PC-3 (cell line): ENCODE measurements at regions not wholly inside any gene's neighbourhood (a gene's known extent, or its start where the extent isn't known, plus 50 kb on each side); places are given as distances from the start of the nearest gene placed in this dataset.
A peak's percentile ranks its signal among the peaks of the same experiment; 100 is the strongest.

Source experiments
- ATAC-seq: fragments of 200-7000 bp; cut with Tn5 transposase; 2 replicates; pipeline ENCODE4 v1.9.1; 2020; ENCODE audit warnings: mild to moderate bottlenecking, moderate library complexity
- BruUV-seq: library from RNA; stranded (reverse); fragments of 400-500 nt; replicated peaks from 2 replicates; lab custom pipeline; 2021; lab: Mats Ljungman, UMichigan
- CTCF ChIA-PET: fragments of 300-600 bp; sonication (Branson Sonifier 250); formaldehyde crosslinking; loops from one replicate; lab custom pipeline; 2022; ENCODE audit warnings: antibody characterized with exemption; lab: Charles Lee
- POLR2A ChIA-PET: fragments of 300-600 bp; sonication (Branson Sonifier 250); formaldehyde crosslinking; loops from one replicate; lab custom pipeline; 2022; ENCODE audit warnings: antibody characterized with exemption; ENCODE audit not compliant: unreplicated experiment; lab: Charles Lee
- DNase-seq: peaks from one replicate; pipeline ENCODE4 v3.0.0-alpha.2; 2015
- H2AFZ ChIP-seq: fragments of 300-600 bp; sonication (generic); 2 replicates; pipeline ENCODE4 v1.6.0; 2016; ENCODE audit warnings: antibody characterized with exemption, low read length
- H3F3A ChIP-seq: fragments of 300-600 bp; sonication (generic); one replicate; pipeline ENCODE4 v1.6.0; 2017; ENCODE audit warnings: antibody characterized with exemption, low read length, control low read depth, mild to moderate bottlenecking; ENCODE audit not compliant: unreplicated experiment
- H3K27ac ChIP-seq: fragments of 300-600 bp; sonication (generic); 2 replicates; pipeline ENCODE4 v1.5.1; 2016; ENCODE audit warnings: mild to moderate bottlenecking, low read length
- H3K27me3 ChIP-seq: fragments of 300-600 bp; sonication (generic); 2 replicates; pipeline ENCODE4 v1.6.1; 2016; ENCODE audit warnings: low read length, mixed read lengths
- H3K36me3 ChIP-seq: fragments of 300-600 bp; sonication (generic); 2 replicates; pipeline ENCODE4 v1.6.1; 2016; ENCODE audit warnings: low read depth, mixed run types, low read length, mixed read lengths
- H3K4me1 ChIP-seq: fragments of 300-600 bp; sonication (generic); 2 replicates; pipeline ENCODE4 v1.5.1; 2016; ENCODE audit warnings: low read length; ENCODE audit not compliant: insufficient read depth
- H3K4me2 ChIP-seq: fragments of 300-600 bp; sonication (generic); 2 replicates; pipeline ENCODE4 v1.6.0; 2016; ENCODE audit warnings: low read length
- H3K4me3 ChIP-seq: fragments of 300-600 bp; sonication (generic); 2 replicates; pipeline ENCODE4 v1.5.1; 2016; ENCODE audit warnings: mild to moderate bottlenecking, low read length, mixed read lengths
- H3K79me2 ChIP-seq: fragments of 300-600 bp; sonication (generic); 2 replicates; pipeline ENCODE4 v1.6.1; 2017; ENCODE audit warnings: low read length, mixed read lengths
- H3K9ac ChIP-seq: fragments of 300-600 bp; sonication (generic); 2 replicates; pipeline ENCODE4 v1.6.0; 2016; ENCODE audit warnings: mild to moderate bottlenecking, low read length
- H3K9me2 ChIP-seq: fragments of 300-600 bp; sonication (generic); replicated peaks from 2 replicates; pipeline ENCODE4 v1.6.1; 2016; ENCODE audit warnings: mixed run types, low read length, mixed read lengths
- H3K9me3 ChIP-seq: fragments of 300-600 bp; sonication (generic); 2 replicates; pipeline ENCODE4 v1.6.1; 2016; ENCODE audit warnings: low read length, mixed read lengths
- H4K20me1 ChIP-seq: fragments of 300-600 bp; sonication (generic); 2 replicates; pipeline ENCODE4 v1.6.1; 2016; ENCODE audit warnings: low read length, mixed read lengths
- EZH2 ChIP-seq: fragments of 300-600 bp; sonication (generic); IDR thresholded peaks from one replicate; pipeline ENCODE4 v1.6.1; 2017; ENCODE audit warnings: antibody characterized with exemption, mild to moderate bottlenecking, low read length; ENCODE audit not compliant: unreplicated experiment
- EZH2phosphoT487 ChIP-seq: fragments of 300-600 bp; sonication (generic); IDR thresholded peaks from 2 replicates; pipeline ENCODE4 v1.6.1; 2018; ENCODE audit warnings: mild to moderate bottlenecking, antibody characterized with exemption, low read length, borderline replicate concordance
- intact Hi-C: fragments of 100-400 bp; cut with micrococcal nuclease; formaldehyde crosslinking; loops from 2 replicates; pipeline ENCODE4 v1.9.0; 2023
- TF ChIP-seq, protein P1 (sequence below): fragments of 300-600 bp; sonication (generic); conservative IDR thresholded peaks from 2 replicates; pipeline ENCODE4 v1.5.1; 2017; ENCODE audit warnings: antibody characterized with exemption, low read depth, mild to moderate bottlenecking, low read length

- no TSS peak for BruUV-seq
- no peak for DNase-seq
- ChIA-PET CTCF (no interaction called here), POLR2A (no interaction called here)
- Histone ChIP-seq H3F3A (no peaks in the 10 kb centered on the region), H3K9me2 (no peaks in the 10 kb centered on the region), H3K79me2 (no peaks in the 10 kb centered on the region), H3K9ac (no peak overlapping the region), H3K36me3 (no peaks in the 10 kb centered on the region), H3K4me3 (no peak overlapping the region), H3K27ac (no peak overlapping the region), H2AFZ (no peak overlapping the region), H3K9me3 (no peaks in the 10 kb centered on the region), H3K4me2 (no peak overlapping the region), H3K4me1 (no peaks in the 10 kb centered on the region), H4K20me1 (no peaks in the 10 kb centered on the region), H3K27me3 (peaks cover 21% of the 10 kb centered on the region; the same call in 1 of the 2 replicates)
- TF ChIP-seq EZH2phosphoT487 (no peak), EZH2 (no peak)
- TF ChIP-seq, protein P1, sequence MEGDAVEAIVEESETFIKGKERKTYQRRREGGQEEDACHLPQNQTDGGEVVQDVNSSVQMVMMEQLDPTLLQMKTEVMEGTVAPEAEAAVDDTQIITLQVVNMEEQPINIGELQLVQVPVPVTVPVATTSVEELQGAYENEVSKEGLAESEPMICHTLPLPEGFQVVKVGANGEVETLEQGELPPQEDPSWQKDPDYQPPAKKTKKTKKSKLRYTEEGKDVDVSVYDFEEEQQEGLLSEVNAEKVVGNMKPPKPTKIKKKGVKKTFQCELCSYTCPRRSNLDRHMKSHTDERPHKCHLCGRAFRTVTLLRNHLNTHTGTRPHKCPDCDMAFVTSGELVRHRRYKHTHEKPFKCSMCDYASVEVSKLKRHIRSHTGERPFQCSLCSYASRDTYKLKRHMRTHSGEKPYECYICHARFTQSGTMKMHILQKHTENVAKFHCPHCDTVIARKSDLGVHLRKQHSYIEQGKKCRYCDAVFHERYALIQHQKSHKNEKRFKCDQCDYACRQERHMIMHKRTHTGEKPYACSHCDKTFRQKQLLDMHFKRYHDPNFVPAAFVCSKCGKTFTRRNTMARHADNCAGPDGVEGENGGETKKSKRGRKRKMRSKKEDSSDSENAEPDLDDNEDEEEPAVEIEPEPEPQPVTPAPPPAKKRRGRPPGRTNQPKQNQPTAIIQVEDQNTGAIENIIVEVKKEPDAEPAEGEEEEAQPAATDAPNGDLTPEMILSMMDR = no peak
- intact Hi-C loops = no loop called here
- ATAC-seq = no peak
Observed at GRCh38 chr6:6460416-6460815, 128.1 kb upstream of the LY86 start.

DNA sequence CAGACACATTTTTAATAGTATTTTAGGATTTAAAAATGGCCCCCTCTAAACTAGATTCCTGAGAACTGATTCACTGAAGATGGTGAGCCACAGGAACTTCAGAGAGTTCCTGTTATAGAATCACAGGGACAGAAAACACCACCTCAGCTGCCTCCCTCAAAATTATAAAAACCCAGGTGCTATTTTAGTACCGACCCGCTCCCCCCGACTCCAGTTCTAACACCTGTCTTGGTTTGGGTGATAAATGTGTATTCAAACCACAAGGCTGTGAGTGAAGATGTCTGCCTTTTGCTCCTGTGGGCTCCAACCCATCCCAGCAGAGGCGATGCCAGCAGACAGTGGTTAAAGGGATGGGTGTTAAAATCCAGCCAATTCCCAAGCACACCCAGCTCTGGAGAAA is 127.4 kb upstream of the LY86 start:
- no peak overlapping the region for H3K9ac ChIP-seq
- no peaks in the 10 kb centered on the region for H3K9me2 ChIP-seq
- no peak overlapping the region for H3K27ac ChIP-seq
- H3F3A ChIP-seq = no peaks in the 10 kb centered on the region
- H3K4me1 ChIP-seq = no peaks in the 10 kb centered on the region
- no peaks in the 10 kb centered on the region for H3K79me2 ChIP-seq
- CTCF ChIA-PET = no interaction called here
- peaks cover 25% of the 10 kb centered on the region; the same call in 1 of the 2 replicates for H3K27me3 ChIP-seq
- H2AFZ ChIP-seq = no peak overlapping the region
- H3K36me3 ChIP-seq = no peaks in the 10 kb centered on the region
- intact Hi-C loops = no loop called here
- no peak overlapping the region for H3K4me3 ChIP-seq
- TF ChIP-seq EZH2phosphoT487 = no peak
- no peak for TF ChIP-seq EZH2
- TF ChIP-seq, protein P1 = no peak
- no peak overlapping the region for H3K4me2 ChIP-seq
- H4K20me1 ChIP-seq = no peaks in the 10 kb centered on the region
- H3K9me3 ChIP-seq = no peaks in the 10 kb centered on the region
- ATAC-seq (no peak), DNase-seq (no peak)
- POLR2A ChIA-PET = no interaction called here
- no TSS peak for BruUV-seq

DNA sequence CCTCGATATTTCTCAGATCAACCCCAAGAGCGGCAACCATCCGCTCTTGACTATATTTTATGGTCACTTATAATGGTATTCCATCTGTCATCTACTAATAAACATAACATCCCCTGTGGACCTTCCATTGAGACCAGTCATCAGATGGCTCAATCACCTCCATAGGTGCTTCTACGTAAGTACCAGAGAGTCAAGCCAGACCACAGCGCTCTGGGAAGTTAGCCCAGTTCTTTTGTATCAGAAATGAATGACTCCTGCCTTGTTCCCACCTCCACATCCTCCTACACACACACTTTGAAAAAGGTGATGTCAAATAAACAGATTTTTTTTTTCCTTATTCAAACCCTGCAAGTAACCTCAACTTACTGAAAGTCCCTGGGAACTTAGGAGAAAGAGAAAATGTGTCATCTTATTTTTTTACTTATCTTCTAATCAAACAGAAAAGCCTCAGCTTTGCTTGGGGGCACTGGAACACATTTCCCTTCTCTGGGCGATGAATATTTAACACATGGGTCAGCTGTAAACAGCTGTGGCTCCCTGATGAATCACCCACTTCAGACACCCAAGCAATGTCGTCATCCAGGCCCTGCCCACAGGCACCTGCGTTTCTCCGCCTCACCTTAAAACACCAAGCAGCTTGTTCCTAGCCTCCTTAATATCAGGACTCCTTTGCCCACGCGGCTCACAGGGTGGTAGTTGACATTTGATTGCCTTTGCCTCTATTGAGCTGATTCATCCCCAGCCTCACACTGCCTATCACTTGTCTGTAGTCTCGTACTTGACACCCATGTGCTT is 121.4 kb upstream of the LY86 start:
- no peaks in the 10 kb centered on the region for H4K20me1 ChIP-seq
- TF ChIP-seq EZH2 = no peak
- TF ChIP-seq, protein P1 = no peak
- peak overlapping the region; percentile 35 for H3K27ac ChIP-seq
- CTCF ChIA-PET = no interaction called here
- DNase-seq = peak; percentile 76
- H3K4me2 ChIP-seq = peak overlapping the region; percentile 29; the same call in 1 of the 2 replicates
- intact Hi-C loops = no loop called here
- no TSS peak for BruUV-seq
- H3K9me3 ChIP-seq = no peaks in the 10 kb centered on the region
- no peak overlapping the region for H3K9ac ChIP-seq
- H3K36me3 ChIP-seq = no peaks in the 10 kb centered on the region
- H3K4me1 ChIP-seq = peaks cover 11% of the 10 kb centered on the region
- no peaks in the 10 kb centered on the region for H3K9me2 ChIP-seq
- peak; percentile 33; the same call in 1 of the 2 replicates for ATAC-seq
- peaks cover 18% of the 10 kb centered on the region; the same call in 1 of the 2 replicates for H3K27me3 ChIP-seq
- no peak overlapping the region for H2AFZ ChIP-seq
- no peaks in the 10 kb centered on the region for H3K79me2 ChIP-seq
- POLR2A ChIA-PET = no interaction called here
- no peak overlapping the region for H3K4me3 ChIP-seq
- H3F3A ChIP-seq = no peaks in the 10 kb centered on the region
